DMS53 treated with DMSO at 0.1 percent for 48 hours (cell line): ENCODE measurements at regions not wholly inside any gene's neighbourhood (a gene's known extent, or its start where the extent isn't known, plus 50 kb on each side); places are given as distances from the start of the nearest gene placed in this dataset.
A peak's percentile ranks its signal among the peaks of the same experiment; 100 is the strongest.

Experiments
- DNase-seq: peaks from one replicate; lab custom pipeline; 2025; ENCODE audit not compliant: unreplicated experiment; lab: John Stamatoyannopoulos, UW

DNA sequence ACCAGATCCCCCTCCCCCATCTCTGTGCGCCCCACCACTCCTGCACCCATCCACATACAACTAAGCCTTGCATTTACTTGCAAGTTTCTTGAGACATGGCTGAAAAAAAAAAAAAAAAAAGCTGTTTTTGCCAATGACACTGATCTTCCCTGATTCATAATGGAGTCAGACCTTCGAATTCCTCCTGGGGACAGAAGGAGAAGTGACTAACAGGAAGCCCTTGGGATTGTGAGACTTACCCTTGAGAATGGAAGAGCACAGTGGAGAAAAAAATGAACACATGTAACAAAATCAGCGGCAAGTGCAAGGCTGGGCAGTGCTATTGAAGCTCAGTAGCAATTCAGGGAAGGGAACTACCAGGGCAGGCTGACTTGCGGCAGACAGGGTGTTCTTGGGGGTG is 288.4 kb downstream of the BCOR start:
- no peak for DNase-seq

DNA sequence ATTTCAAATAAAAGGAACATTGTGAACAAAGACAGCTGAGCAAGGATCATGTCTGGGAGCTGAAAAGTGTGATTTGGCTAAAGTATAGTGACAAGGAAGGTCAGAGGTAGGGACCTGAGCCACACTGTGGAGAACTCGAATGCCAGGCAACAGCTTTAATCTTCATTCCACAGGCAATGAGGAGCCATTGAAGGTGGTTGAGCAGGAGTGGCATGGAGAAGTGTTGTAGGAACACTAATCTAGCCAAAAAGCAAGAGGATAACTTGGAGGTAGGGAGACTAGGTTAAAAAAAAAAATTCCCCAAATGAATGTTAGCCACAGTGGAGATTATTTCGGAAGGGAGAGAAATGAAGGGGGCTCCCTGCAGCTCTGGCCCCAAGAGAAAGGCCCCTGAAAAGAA is 286.9 kb downstream of the BCOR start:
- no peak for DNase-seq

DNA sequence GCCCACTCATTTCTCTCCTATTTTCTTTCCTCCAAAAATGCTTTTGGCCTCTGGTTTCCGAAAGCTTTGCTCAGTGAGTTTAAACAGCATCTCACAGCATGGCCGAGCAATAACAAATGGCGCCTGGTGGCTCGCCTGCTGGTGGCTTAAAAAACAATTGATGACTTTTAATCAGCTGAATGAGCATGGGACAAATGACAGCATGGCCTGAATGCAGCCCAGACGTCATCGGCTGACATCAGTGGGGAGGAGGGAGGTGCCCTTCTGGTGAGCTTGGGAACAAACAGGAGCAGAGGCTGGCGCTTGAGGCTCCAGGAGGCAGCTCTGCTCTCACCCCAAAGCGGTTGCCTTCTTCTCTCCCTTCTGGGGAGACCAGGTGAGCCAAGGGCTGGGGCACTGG is 286.4 kb downstream of the BCOR start:
- no peak for DNase-seq

DNA sequence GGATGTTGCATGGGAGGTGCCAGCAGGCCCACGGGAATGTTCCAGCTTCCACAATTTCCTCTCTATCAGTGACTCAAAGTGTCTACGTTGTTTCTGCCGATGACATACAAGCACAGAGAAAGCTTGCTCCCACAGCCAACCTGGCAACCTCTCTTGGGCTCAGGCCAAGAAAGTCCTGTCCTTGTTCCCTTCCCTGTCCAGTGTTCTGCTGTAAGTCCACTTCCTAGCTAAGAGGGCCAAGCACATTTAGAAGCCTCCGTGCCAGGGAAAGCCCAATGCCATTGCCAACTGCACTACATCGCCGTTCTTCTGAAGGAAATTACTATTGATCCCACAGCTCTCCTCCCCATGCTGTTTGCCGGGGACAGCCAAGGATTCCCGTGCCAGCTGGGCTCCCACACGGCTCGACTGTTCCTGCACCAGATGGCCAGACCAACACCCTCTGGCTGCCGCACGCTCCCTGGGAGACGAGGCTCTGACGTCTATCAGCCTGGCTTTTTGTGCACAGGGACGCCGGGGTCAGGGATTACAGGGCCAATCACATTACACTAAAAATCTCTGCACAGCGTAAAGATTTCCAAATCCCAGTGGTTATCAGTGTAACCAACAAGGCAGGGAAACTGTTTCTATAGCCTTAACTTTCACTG is 284.0 kb downstream of the BCOR start:
- peak; percentile 58 for DNase-seq

DNA sequence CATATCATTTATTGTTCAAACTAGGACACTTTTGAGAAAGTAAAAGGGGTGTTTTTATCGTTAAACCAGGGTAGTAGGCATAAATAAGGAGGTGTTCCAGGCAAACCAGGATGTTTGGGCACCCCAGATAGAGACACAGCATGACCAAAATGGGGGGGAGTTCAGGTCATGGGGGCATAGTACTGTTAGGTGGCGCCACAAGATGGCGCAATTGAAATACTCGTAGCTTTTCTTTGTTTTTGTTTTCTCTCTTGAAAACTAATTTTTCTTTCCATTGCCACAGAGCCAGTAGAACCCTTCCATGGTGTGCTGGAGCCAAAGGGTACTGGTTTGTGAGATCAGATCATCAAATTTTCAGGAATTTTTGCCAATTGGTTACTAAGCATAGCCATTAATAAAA is 283.4 kb downstream of the BCOR start:
- DNase-seq: no peak

DNA sequence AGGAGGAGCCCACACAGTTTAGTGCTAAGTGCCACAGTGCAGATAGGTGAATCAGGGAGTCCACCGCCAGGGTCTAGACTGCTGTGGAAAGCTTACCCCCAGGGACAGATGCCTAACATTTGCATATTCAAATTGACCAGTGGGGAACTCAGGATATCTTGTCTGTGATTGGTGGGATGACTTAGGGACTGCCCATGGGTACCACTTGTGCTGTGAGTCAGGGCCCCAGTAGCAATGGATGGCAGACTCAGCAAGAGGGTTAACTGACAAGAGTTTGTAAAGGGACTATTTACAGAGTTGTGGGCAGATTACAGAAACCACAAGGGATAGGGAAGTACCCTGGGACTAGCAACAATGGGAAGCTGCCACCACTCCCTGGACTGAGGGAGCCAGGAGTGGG is 282.1 kb downstream of the BCOR start:
- DNase-seq: no peak

DNA sequence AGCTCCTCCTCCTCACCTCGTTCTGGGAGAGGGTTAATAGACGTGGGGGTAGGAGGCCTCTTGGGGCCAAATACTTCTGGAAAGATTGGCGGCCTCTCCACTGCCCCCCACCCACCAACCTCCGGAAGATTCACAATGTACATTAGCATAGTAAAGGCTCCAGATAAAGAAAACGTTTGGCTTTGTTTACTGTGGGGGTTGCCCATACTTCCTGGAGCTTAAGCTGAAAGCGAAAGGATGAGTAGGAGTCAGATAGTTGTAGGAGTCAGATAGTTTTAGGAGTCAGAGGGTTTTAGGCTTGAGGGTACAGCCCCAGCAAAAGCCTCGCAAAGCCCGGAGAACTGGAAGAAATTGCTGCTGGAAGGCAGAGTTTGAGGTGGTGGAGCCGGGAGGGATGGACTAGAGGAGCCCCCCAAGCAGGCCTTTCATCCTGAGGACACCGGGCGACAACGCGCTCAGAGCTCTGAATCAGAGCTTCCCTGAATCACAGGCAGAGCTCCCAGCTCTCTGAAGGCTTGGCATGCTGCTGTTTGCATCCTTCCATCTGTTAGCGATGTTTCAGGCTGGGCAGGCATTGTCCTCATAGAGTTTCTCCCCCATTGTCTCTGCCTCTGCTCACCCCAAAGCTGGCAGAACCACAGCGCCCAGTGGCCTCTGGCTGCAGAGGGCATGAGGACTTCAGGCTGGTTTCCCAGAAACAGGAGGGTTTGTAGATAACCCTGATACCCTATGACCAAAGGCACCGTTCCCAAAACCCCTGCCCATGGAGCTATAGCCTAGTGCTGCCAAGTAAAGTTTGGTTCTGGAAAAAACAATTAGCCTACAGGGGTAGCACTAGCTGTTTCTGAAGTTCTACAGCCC is 280.7 kb downstream of the BCOR start:
- DNase-seq: no peak

DNA sequence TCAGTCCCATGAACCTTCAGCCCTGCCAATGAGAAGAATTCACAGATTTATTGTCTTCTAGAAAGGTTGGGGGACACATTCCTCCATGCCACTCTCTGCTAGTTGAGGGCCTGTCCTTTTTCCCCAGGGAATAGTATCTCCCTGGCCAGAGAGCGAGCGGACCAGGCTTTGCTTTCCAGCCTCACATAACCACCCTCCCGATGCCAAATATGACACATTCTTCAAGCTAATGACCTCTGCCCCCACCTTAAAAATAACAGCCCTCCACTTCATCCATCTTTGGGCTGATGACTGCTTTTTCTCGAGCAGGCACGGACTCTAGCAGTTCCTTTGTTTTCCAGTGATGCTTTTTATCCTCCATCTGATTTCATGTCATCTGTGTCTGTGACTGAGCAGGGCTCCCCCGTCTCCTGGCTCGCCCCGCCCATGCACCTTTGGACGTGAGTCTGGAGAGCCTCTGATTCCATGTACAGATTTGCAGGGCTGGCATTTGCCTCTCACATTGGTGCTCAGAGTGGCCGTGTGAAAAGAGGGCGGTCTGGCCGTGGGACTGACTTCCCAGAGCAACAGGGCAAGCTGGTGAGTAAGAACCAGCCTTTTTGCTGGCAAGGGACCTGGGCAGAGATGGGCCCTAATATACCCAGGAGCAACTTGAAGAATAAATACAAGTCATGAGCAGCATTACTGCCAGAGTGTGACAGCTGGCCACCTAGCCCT is 279.8 kb downstream of the BCOR start:
- no peak for DNase-seq

DNA sequence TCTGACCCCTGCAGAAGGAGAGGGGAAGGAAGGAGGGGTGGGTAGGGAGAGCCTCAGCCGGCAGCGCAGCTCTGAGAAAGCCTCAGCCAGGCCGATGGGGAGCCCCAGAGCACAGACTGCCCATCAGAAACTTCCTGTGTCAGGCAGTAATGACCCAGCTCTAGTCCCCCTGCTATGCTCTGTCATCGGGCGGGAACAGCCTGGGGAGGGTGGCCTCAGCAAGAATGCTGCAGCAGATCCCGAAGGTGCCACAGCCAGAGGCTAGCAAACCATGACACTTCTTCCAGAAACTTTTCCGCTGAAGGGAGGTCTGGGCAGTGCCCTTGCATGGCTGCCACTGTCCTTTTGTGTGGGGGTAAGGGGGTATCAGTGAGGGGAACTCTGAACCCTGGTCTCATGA is 279.0 kb downstream of the BCOR start:
- DNase-seq: no peak

DNA sequence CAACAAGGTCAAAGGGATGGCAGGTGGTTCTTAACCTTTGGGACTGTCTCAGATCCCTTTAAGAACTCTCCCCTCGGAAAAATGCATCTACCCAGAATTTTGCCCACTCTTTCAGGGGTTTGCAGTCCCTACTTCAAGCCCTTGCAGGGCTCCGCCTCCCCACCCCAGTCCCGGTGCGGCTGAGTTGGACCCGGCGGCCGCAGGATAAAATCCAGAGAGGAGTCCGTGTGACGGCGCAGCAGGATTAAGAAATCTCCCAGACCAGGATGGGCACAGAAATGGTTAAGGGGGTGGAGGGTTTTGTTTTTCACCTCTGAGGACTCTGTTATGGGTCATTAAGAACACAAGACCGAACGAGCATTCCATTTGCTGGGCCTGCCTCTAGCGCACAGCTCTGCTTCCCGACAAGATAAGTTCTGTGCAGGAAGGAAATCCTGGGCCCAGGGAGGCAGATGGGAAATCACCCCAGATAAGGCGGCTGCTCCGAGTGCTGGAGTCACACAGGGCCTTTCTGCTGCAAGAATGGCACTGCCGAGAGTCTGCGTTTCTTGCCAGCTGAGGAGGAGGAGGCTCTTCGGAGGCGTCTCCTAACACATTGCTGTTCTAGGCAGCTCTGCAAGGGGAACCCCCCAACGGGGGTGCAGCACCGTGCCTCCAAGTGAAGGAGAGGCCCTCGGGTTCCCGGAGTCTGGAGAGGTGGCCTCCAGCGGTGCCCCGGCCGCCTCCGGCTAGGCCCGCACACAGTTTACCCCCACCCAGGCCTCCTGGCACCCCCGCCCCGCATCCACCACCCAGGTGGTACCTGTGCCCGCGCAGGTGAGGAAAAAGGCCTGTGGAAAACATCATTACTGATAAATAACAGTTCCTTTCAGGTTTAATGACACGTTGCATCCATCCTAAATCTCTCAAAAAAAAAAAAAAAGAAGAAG is 277.6 kb downstream of the BCOR start:
- DNase-seq: no peak

DNA sequence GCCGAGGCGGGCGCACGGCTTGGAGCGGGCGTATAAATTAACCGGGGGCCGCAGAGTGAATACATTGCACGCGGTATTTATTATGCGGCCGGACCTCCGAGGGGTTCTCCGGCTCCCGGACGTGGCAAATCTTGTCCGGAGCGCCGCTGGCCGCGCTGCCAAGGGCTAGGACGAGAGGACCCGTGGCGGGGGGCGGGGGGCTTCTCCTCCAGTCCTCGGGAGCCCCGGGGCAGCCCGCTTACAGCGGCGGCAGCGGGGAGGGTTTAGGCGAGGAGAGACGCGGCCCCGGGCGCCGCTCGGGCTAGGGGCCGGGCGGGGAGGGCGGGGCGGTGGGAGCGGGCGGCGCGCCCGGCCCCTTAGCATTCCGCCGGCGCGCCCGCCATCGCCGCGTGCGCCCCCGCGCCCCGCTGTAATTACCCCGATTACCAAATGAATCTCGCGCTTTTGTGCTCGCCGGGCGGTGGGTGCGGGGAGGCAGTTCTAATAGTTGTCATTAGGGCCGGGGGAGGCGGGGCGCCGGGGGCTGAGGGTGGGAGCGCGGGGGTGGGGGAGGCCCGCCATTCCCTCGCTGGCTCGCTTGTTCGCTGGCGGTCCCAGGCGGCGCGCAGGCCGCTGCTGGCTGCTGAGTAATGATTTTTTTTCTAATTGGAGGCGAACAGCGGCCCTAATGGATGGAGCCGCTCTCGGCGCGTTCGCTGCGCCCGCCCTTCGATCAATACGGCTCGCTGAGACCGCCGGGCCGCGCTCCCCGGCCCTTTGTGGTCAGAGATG is 276.6 kb downstream of the BCOR start:
- DNase-seq: no peak

DNA sequence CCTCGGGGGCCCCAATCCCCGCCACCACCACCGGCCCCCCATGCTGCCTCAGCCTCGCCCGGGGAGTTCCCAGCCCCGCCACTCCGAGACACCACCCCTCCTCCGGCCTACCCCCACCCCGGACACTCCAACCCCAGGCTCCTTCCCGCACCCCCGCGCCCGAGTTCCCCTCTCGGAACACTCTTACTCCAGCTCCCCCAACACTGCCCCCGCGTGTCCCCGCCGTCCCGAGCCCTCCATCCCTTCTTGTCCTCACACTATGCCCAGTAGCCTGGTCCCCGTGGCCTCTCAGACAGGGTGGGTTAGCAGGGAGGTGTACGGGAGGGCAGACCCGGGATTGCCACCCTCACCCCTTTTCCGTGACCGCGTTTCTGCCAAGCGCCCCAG is 276.1 kb downstream of the BCOR start:
- DNase-seq: no peak

DNA sequence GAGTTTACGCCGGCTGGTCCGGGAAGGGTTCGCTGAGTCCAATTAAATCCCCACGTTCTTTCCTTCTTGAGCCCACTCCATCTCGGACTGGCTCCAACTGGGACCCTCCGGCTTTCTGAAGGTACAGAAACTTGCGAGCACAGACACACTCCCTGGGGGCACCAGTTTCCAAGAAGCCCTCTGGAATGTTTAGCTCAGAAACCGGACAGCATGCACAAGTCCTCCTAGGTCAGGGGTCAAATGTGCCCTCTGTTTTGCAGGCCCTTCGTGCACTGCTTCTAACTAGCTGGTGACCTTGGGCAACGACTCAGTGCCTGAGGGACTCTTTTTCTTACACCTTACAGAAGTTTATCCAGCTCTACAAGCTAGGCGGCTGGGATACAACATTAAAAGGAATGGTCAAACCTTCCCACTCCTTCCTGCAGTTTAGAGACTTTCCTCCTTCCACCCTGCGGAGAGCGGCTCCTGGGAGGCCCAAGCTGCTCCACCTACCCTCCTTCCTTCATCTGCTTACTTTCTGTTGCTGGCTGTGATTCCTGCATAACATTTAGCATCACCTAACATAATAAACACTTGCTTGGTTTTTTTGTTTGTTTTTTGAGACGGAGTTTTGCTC is 275.5 kb downstream of the BCOR start:
- no peak for DNase-seq

DNA sequence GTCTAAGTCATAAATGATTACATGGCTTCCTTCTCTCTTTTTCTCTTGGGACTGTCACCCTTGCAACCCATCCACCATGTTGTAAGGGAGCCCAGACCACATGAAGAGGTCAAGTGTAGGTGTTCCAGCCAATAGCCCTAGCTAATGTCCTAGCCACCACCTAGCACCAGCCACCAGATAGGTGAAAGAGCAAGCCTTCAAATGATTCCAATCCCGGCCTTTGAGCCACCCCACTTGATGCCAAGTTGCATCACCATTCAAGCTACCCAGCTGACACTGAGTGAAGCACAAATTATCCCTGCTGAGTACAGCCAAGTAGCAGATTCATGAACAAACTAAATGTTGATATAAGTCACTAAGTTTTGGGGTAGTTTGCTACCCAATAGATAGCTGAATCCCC is 274.3 kb downstream of the BCOR start:
- no peak for DNase-seq

DNA sequence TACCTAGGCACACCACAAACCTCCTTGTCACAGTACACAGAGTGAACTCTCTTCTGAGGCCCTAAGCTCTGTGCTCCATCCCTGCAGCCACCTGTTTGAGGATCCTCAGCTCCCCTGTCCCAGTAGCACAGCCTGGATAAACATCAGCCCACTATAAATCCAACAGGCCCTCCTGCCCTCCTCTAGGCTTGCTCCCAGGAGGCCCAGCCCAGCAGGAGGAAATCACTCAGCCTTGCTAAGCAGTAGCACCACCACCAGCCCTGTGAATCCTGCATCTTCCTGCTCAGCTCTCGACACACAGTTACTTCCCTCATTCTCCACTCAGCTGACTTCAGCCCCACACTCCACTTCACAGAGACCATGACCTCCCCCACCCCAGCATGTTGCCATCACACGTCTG is 273.9 kb downstream of the BCOR start:
- DNase-seq: no peak

DNA sequence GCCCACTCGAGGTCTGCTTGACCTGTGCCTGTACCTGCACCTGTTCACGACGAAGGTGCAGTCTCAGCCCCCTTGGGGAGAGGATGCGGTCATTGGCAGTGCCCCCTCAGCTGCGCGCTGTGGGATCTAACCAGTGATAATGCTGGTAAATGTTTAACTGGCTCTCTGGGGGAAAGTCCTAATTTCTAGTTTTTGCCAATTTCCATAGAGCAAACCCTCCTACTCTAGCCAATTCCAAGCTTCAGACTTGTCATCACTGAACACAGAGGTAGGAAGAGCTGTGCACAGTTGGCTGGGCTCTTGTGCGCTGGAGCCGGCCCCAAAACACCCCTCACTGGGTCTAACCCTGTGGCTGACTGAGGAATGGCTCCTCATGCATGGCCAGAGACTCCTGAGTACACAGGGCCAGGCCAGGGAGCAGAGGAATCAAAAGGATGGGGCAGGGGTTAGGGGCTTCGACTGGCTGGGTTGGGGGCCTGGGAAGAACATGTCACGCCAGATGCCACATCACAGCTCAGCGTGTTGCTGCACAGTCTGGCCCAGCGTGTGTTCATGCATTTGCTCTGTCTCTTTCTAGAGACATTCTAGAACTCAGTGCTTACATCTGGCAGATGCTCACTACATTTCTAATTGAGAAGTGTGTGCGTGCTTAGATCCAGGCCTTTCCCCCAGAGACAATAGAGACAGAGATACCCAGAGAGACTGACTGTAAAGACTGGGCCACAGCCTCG is 270.8 kb downstream of the BCOR start:
- DNase-seq: no peak

DNA sequence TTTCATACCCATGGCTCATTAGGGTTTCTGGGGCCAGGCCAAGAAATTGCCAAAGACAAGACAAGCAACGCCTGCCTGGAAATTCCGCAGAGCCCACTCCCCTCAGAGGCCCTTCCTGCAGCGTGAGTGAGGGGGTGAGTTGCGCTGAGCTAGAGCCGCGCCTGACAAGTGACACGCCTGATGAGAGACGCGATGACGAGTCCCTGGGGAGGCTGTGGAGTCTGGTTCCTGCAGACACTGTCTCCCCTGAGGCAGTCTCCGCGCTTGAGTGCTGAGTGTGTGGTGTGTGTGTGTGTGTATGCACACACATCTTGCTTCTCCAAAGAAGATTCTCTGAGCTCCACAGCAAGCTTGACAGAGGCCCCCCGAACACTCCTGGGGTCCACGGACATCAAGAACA is 269.8 kb downstream of the BCOR start:
- DNase-seq: no peak

DNA sequence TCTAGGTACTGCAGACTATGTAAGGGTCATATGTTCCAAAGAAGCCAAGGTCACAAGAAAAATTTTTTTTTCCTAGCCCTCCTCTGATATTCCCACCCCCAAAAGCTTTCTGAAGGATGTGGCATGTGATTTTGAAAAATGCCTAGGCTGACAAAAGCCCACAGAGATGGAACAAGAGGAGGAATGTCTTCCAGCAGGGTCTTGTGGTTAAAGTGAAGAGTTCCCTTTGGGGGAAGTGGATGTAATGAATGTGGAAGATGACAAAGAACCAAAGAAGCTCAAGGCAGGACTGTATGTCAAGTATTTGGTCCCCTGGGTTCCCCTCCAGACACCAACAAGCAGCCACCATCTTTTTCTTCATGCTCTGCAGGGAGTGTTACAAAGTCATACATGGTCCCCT is 268.8 kb downstream of the BCOR start:
- DNase-seq: no peak

DNA sequence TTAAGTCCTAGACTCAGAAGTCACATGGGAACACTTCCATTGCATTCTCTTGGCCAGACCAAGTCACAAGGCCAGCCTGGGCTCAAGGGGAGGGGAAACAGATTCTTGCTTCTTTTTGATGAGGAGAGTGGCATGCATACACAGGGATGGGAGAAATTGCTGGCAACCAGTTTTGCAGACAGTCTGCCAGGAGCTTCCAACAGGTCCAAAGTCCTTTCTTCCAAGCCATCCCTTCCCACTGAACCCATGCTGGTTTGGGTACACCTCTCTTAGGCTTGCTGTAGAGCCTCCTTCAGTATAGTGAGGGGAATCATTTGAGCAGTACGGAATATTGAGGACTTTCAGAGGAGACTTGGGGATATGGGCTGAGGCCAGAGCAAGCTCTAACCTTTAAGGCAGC is 267.8 kb downstream of the BCOR start:
- DNase-seq: no peak
